Prostate gland (tissue), 2 donors: ENCODE measurements at regions not wholly inside any gene's neighbourhood (a gene's known extent, or its start where the extent isn't known, plus 50 kb on each side); places are given as distances from the start of the nearest gene placed in this dataset.

Experiments
- POLR2A ChIP-seq: fragments of 450-650 bp; IDR thresholded peaks from one replicate; pipeline ENCODE4 v1.6.1; 2016; ENCODE audit warnings: antibody characterized with exemption, mild to moderate bottlenecking
- TF ChIP-seq, protein P1 (sequence below), 4 experiments: fragments of 200-600 bp in 2 of 4; fragments of 450-650 bp in 2 of 4; sonication (generic) in 2 of 4; IDR thresholded peaks; 1 replicate in 3 of 4; 2 replicates in 1 of 4; pipeline ENCODE4 v1.5.1; 2016 to 2019; ENCODE audit warnings: antibody characterized with exemption in 4 of 4, mild to moderate bottlenecking in 2 of 4, moderate library complexity in 2 of 4

DNA sequence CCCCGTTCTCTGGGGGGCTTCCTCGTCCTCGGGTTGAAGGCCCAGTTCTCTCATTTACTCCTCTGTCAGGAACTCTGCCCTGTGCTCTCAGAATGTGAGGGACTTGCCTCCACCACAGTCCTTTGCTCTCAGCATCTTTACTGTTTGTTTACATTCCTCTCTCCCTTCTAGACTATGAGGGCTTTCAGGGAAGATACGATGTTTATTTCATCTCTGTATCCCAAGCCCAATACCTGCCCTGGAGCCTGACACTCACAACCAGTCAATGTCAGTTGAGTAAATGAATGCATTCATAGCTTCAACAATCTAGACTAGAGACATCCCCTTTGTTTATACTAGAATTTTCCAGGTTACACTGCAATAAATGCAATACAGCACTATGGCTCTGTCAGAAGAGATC is 409.6 kb upstream of the CDH11 start:
- no peak for TF ChIP-seq POLR2A
- TF ChIP-seq, protein P1, sequence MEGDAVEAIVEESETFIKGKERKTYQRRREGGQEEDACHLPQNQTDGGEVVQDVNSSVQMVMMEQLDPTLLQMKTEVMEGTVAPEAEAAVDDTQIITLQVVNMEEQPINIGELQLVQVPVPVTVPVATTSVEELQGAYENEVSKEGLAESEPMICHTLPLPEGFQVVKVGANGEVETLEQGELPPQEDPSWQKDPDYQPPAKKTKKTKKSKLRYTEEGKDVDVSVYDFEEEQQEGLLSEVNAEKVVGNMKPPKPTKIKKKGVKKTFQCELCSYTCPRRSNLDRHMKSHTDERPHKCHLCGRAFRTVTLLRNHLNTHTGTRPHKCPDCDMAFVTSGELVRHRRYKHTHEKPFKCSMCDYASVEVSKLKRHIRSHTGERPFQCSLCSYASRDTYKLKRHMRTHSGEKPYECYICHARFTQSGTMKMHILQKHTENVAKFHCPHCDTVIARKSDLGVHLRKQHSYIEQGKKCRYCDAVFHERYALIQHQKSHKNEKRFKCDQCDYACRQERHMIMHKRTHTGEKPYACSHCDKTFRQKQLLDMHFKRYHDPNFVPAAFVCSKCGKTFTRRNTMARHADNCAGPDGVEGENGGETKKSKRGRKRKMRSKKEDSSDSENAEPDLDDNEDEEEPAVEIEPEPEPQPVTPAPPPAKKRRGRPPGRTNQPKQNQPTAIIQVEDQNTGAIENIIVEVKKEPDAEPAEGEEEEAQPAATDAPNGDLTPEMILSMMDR (IDR thresholded peaks at IDR 0.05): no peak
